ENCODE measurements at regions not wholly inside any gene's neighbourhood (a gene's known extent, or its start where the extent isn't known, plus 50 kb on each side); places are given as distances from the start of the nearest gene placed in this dataset.

- H3K4me1 ChIP-seq (ENCODE audit: control insufficient read depth, insufficient read depth, low read depth, low read length) = no peaks in the 10 kb centered on the region
- H3K9ac ChIP-seq (ENCODE audit: low read length) = no peak overlapping the region
- no peak overlapping the region for H4K8ac ChIP-seq (ENCODE audit: low read length)
- 90% methylated on average over 4 of the region's 9 CpGs for WGBS
- no peak overlapping the region for H3K4me2 ChIP-seq (ENCODE audit: low read length, poor library complexity, severe bottlenecking)
- H3K9me3 ChIP-seq (ENCODE audit: control insufficient read depth, low read length) = peaks cover 35% of the 10 kb centered on the region
- no peak overlapping the region for H3K18ac ChIP-seq (ENCODE audit: low read depth in 1 of 2, low read length in 2 of 2)
- no peak overlapping the region for H2BK12ac ChIP-seq (ENCODE audit: low read length in 2 of 2)
- H3K4ac ChIP-seq (ENCODE audit: low read depth in 1 of 2, low read length in 2 of 2) = no peak overlapping the region
- no peak for DNase-seq
- no peak overlapping the region for H2BK5ac ChIP-seq (ENCODE audit: low read depth, low read length, poor library complexity, severe bottlenecking)
- no peaks in the 10 kb centered on the region for H3K79me1 ChIP-seq (replicated peaks; ENCODE audit: low read length, poor library complexity, severe bottlenecking)
- H2BK120ac ChIP-seq (ENCODE audit: low read depth, low read length) = no peak overlapping the region
- no peak overlapping the region for H2AFZ ChIP-seq (ENCODE audit: low read depth, low read length)
- H3K36me3 ChIP-seq (ENCODE audit: control insufficient read depth in 1 of 2, insufficient read depth in 2 of 2, low read depth in 1 of 2, low read length in 2 of 2) = no peaks in the 10 kb centered on the region
- no peak overlapping the region for H4K91ac ChIP-seq (ENCODE audit: low read length)
- no peak overlapping the region for H2AK5ac ChIP-seq (ENCODE audit: low read length, severe bottlenecking)
- H2BK15ac ChIP-seq (ENCODE audit: low read depth, poor library complexity, severe bottlenecking) = no peak overlapping the region
- H3K27me3 ChIP-seq (ENCODE audit: control insufficient read depth in 1 of 2, insufficient read depth in 1 of 2, low read length in 2 of 2) = no peaks in the 10 kb centered on the region
- H3K14ac ChIP-seq (ENCODE audit: low read length in 2 of 2) = no peak overlapping the region
- H3K23ac ChIP-seq (ENCODE audit: low read length in 2 of 2) = no peak overlapping the region
- no peak overlapping the region for H3K27ac ChIP-seq (ENCODE audit: low read length, poor library complexity, severe bottlenecking)
- H3K4me3 ChIP-seq (ENCODE audit: insufficient read depth in 1 of 2, low read depth in 1 of 2, low read length in 2 of 2) = no peak overlapping the region
Measured at GRCh38 chr10:21053953-21054690, 157.0 kb upstream of the NEBL start.

- Histone ChIP-seq H4K91ac (ENCODE audit: low read length) (no peak overlapping the region), H3K4ac (ENCODE audit: low read depth in 1 of 2, low read length in 2 of 2) (no peak overlapping the region), H2AK5ac (ENCODE audit: low read length, severe bottlenecking) (no peak overlapping the region), H3K18ac (ENCODE audit: low read depth in 1 of 2, low read length in 2 of 2) (no peak overlapping the region), H3K4me2 (ENCODE audit: low read length, poor library complexity, severe bottlenecking) (no peak overlapping the region), H3K9me3 (ENCODE audit: control insufficient read depth, low read length) (peaks cover 21% of the 10 kb centered on the region), H3K4me1 (ENCODE audit: control insufficient read depth, insufficient read depth, low read depth, low read length) (no peaks in the 10 kb centered on the region), H3K27me3 (ENCODE audit: control insufficient read depth in 1 of 2, insufficient read depth in 1 of 2, low read length in 2 of 2) (no peaks in the 10 kb centered on the region), H2BK120ac (ENCODE audit: low read depth, low read length) (no peak overlapping the region), H3K4me3 (ENCODE audit: insufficient read depth in 1 of 2, low read depth in 1 of 2, low read length in 2 of 2) (no peak overlapping the region), H2BK12ac (ENCODE audit: low read length in 2 of 2) (no peak overlapping the region), H2BK15ac (ENCODE audit: low read depth, poor library complexity, severe bottlenecking) (no peak overlapping the region), H3K14ac (ENCODE audit: low read length in 2 of 2) (no peak overlapping the region), H4K8ac (ENCODE audit: low read length) (no peak overlapping the region), H3K23ac (ENCODE audit: low read length in 2 of 2) (no peak overlapping the region), H2AFZ (ENCODE audit: low read depth, low read length) (no peak overlapping the region), H3K79me1 (replicated peaks; ENCODE audit: low read length, poor library complexity, severe bottlenecking) (no peaks in the 10 kb centered on the region), H3K36me3 (ENCODE audit: control insufficient read depth in 1 of 2, insufficient read depth in 2 of 2, low read depth in 1 of 2, low read length in 2 of 2) (no peaks in the 10 kb centered on the region), H2BK5ac (ENCODE audit: low read depth, low read length, poor library complexity, severe bottlenecking) (no peak overlapping the region), H3K27ac (ENCODE audit: low read length, poor library complexity, severe bottlenecking) (no peak overlapping the region), H3K9ac (ENCODE audit: low read length) (no peak overlapping the region)
- WGBS = 96% methylated on average over 2 of the region's 4 CpGs
- no peak for DNase-seq
Measured at GRCh38 chr10:21052709-21053104, 155.6 kb upstream of the NEBL start.

GRCh38 chr10:21052072-21052708 is 155.1 kb upstream of the NEBL start:
- no peaks in the 10 kb centered on the region for H3K27me3 ChIP-seq (ENCODE audit: control insufficient read depth in 1 of 2, insufficient read depth in 1 of 2, low read length in 2 of 2)
- H3K9ac ChIP-seq (ENCODE audit: low read length) = no peak overlapping the region
- H3K4me2 ChIP-seq (ENCODE audit: low read length, poor library complexity, severe bottlenecking) = no peak overlapping the region
- no peak overlapping the region for H2BK12ac ChIP-seq (ENCODE audit: low read length in 2 of 2)
- H2AK5ac ChIP-seq (ENCODE audit: low read length, severe bottlenecking) = no peak overlapping the region
- no peaks in the 10 kb centered on the region for H3K4me1 ChIP-seq (ENCODE audit: control insufficient read depth, insufficient read depth, low read depth, low read length)
- no peak overlapping the region for H4K8ac ChIP-seq (ENCODE audit: low read length)
- H3K18ac ChIP-seq (ENCODE audit: low read depth in 1 of 2, low read length in 2 of 2) = no peak overlapping the region
- H2BK120ac ChIP-seq (ENCODE audit: low read depth, low read length) = no peak overlapping the region
- H3K14ac ChIP-seq (ENCODE audit: low read length in 2 of 2) = no peak overlapping the region
- no peak overlapping the region for H3K23ac ChIP-seq (ENCODE audit: low read length in 2 of 2)
- H3K9me3 ChIP-seq (ENCODE audit: control insufficient read depth, low read length) = peaks cover 21% of the 10 kb centered on the region
- H3K27ac ChIP-seq (ENCODE audit: low read length, poor library complexity, severe bottlenecking) = no peak overlapping the region
- H3K79me1 ChIP-seq (replicated peaks; ENCODE audit: low read length, poor library complexity, severe bottlenecking) = no peaks in the 10 kb centered on the region
- 72% methylated on average over 5 of the region's 5 CpGs for WGBS
- no peak overlapping the region for H3K4ac ChIP-seq (ENCODE audit: low read depth in 1 of 2, low read length in 2 of 2)
- H3K36me3 ChIP-seq (ENCODE audit: control insufficient read depth in 1 of 2, insufficient read depth in 2 of 2, low read depth in 1 of 2, low read length in 2 of 2) = no peaks in the 10 kb centered on the region
- no peak overlapping the region for H2BK5ac ChIP-seq (ENCODE audit: low read depth, low read length, poor library complexity, severe bottlenecking)
- H2AFZ ChIP-seq (ENCODE audit: low read depth, low read length) = no peak overlapping the region
- DNase-seq = no peak
- no peak overlapping the region for H4K91ac ChIP-seq (ENCODE audit: low read length)
- H2BK15ac ChIP-seq (ENCODE audit: low read depth, poor library complexity, severe bottlenecking) = no peak overlapping the region
- H3K4me3 ChIP-seq (ENCODE audit: insufficient read depth in 1 of 2, low read depth in 1 of 2, low read length in 2 of 2) = no peak overlapping the region

- Histone ChIP-seq H3K9me3 (ENCODE audit: control insufficient read depth, low read length) (peaks cover 11% of the 10 kb centered on the region), H4K8ac (ENCODE audit: low read length) (no peak overlapping the region), H3K27ac (ENCODE audit: low read length, poor library complexity, severe bottlenecking) (no peak overlapping the region), H2AFZ (ENCODE audit: low read depth, low read length) (no peak overlapping the region), H3K4ac (ENCODE audit: low read depth in 1 of 2, low read length in 2 of 2) (no peak overlapping the region), H2BK12ac (ENCODE audit: low read length in 2 of 2) (no peak overlapping the region), H3K27me3 (ENCODE audit: control insufficient read depth in 1 of 2, insufficient read depth in 1 of 2, low read length in 2 of 2) (no peaks in the 10 kb centered on the region), H3K18ac (ENCODE audit: low read depth in 1 of 2, low read length in 2 of 2) (no peak overlapping the region), H3K4me1 (ENCODE audit: control insufficient read depth, insufficient read depth, low read depth, low read length) (no peaks in the 10 kb centered on the region), H3K9ac (ENCODE audit: low read length) (no peak overlapping the region), H3K36me3 (ENCODE audit: control insufficient read depth in 1 of 2, insufficient read depth in 2 of 2, low read depth in 1 of 2, low read length in 2 of 2) (no peaks in the 10 kb centered on the region), H2BK15ac (ENCODE audit: low read depth, poor library complexity, severe bottlenecking) (no peak overlapping the region), H3K14ac (ENCODE audit: low read length in 2 of 2) (no peak overlapping the region), H2BK120ac (ENCODE audit: low read depth, low read length) (no peak overlapping the region), H2BK5ac (ENCODE audit: low read depth, low read length, poor library complexity, severe bottlenecking) (no peak overlapping the region), H4K91ac (ENCODE audit: low read length) (no peak overlapping the region), H2AK5ac (ENCODE audit: low read length, severe bottlenecking) (no peak overlapping the region), H3K23ac (ENCODE audit: low read length in 2 of 2) (no peak overlapping the region), H3K4me3 (ENCODE audit: insufficient read depth in 1 of 2, low read depth in 1 of 2, low read length in 2 of 2) (no peak overlapping the region), H3K4me2 (ENCODE audit: low read length, poor library complexity, severe bottlenecking) (no peak overlapping the region), H3K79me1 (replicated peaks; ENCODE audit: low read length, poor library complexity, severe bottlenecking) (no peaks in the 10 kb centered on the region)
- DNase-seq = no peak
- 98% methylated on average over 3 of the region's 3 CpGs for WGBS
Measured at GRCh38 chr10:21049482-21049881, 152.4 kb upstream of the NEBL start.
